ENCODE measurements at regions not wholly inside any gene's neighbourhood (a gene's known extent, or its start where the extent isn't known, plus 50 kb on each side); places are given as distances from the start of the nearest gene placed in this dataset.

GRCh38 chr2:84165256-84165655, 293.8 kb downstream of the SUCLG1 start:
- DNase-seq (no peak), ATAC-seq (no peak)
- Histone ChIP-seq H3K27ac (no peak overlapping the region), H3K9me3 (no peaks in the 10 kb centered on the region), H3K27me3 (no peaks in the 10 kb centered on the region), H3K4me1 (no peaks in the 10 kb centered on the region), H3K4me3 (no peak overlapping the region), H3K36me3 (replicated peaks in 1 of 2; ENCODE audit: insufficient read depth in 1 of 2, low read depth in 2 of 2) (no peaks in the 10 kb centered on the region)
- intact Hi-C loops (cut with DNase I): no loop called here
- no peak for TF ChIP-seq POLR2A (IDR thresholded peaks at IDR 0.05)
- TF ChIP-seq, protein P1, sequence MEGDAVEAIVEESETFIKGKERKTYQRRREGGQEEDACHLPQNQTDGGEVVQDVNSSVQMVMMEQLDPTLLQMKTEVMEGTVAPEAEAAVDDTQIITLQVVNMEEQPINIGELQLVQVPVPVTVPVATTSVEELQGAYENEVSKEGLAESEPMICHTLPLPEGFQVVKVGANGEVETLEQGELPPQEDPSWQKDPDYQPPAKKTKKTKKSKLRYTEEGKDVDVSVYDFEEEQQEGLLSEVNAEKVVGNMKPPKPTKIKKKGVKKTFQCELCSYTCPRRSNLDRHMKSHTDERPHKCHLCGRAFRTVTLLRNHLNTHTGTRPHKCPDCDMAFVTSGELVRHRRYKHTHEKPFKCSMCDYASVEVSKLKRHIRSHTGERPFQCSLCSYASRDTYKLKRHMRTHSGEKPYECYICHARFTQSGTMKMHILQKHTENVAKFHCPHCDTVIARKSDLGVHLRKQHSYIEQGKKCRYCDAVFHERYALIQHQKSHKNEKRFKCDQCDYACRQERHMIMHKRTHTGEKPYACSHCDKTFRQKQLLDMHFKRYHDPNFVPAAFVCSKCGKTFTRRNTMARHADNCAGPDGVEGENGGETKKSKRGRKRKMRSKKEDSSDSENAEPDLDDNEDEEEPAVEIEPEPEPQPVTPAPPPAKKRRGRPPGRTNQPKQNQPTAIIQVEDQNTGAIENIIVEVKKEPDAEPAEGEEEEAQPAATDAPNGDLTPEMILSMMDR (IDR thresholded peaks at IDR 0.05): no peak
- 75% methylated on average over 2 of the region's 2 CpGs for WGBS, 2 donors

GRCh38 chr2:84160453-84160852, 298.6 kb downstream of the SUCLG1 start:
- TF ChIP-seq, protein P1 (IDR thresholded peaks at IDR 0.05): no peak
- no peak for TF ChIP-seq POLR2A (IDR thresholded peaks at IDR 0.05)
- Histone ChIP-seq H3K36me3 (replicated peaks in 1 of 2; ENCODE audit: insufficient read depth in 1 of 2, low read depth in 2 of 2) (no peaks in the 10 kb centered on the region), H3K4me1 (no peaks in the 10 kb centered on the region), H3K27me3 (no peaks in the 10 kb centered on the region), H3K27ac (no peak overlapping the region), H3K9me3 (no peaks in the 10 kb centered on the region), H3K4me3 (no peak overlapping the region)
- DNase-seq (no peak), ATAC-seq (no peak)
- WGBS, 2 donors: 19 to 25% methylated on average over 1 of the region's 1 CpG
- intact Hi-C loops (cut with DNase I): no loop called here

DNA sequence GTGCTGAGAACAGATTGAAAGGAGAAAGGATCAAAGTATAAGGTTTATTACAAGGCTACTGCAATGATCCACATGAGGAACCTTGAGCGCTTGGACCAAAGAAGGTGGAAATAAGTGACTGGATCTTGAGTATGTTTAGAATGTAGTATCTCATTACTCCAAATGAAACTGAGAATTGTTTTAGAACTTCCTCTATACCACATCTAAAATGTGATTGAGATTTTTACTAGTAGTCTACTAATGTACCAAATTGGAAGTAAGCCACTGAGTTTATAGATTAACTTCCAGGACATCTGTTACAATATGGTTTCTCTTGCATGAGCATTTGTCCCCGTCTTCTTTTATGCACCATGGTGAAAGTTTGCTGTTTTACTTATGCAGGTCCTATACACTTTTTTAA, 300.5 kb downstream of the SUCLG1 start:
- Histone ChIP-seq H3K4me3 (no peak overlapping the region), H3K4me1 (no peaks in the 10 kb centered on the region), H3K27ac (no peak overlapping the region), H3K27me3 (no peaks in the 10 kb centered on the region), H3K9me3 (no peaks in the 10 kb centered on the region), H3K36me3 (replicated peaks in 1 of 2; ENCODE audit: insufficient read depth in 1 of 2, low read depth in 2 of 2) (no peaks in the 10 kb centered on the region)
- ATAC-seq (no peak), DNase-seq (no peak)
- intact Hi-C loops (cut with DNase I): no loop called here
- TF ChIP-seq POLR2A (IDR thresholded peaks at IDR 0.05): no peak
- TF ChIP-seq, protein P1 (IDR thresholded peaks at IDR 0.05): no peak
- WGBS, 2 donors: 80 to 81% methylated on average over 2 of the region's 2 CpGs

GRCh38 chr2:84152462-84152861, 306.6 kb downstream of the SUCLG1 start:
- 44 to 54% methylated on average over 2 of the region's 2 CpGs for WGBS, 2 donors
- Histone ChIP-seq H3K9me3 (no peaks in the 10 kb centered on the region), H3K27ac (no peak overlapping the region), H3K4me1 (no peaks in the 10 kb centered on the region), H3K4me3 (no peak overlapping the region), H3K27me3 (no peaks in the 10 kb centered on the region), H3K36me3 (replicated peaks in 1 of 2; ENCODE audit: insufficient read depth in 1 of 2, low read depth in 2 of 2) (no peaks in the 10 kb centered on the region)
- DNase-seq (no peak), ATAC-seq (no peak)
- TF ChIP-seq, protein P1 (IDR thresholded peaks at IDR 0.05): no peak
- no peak for TF ChIP-seq POLR2A (IDR thresholded peaks at IDR 0.05)
- intact Hi-C loops (cut with DNase I): no loop called here

GRCh38 chr2:84144345-84144744, 314.7 kb downstream of the SUCLG1 start:
- H3K4me1 ChIP-seq: no peaks in the 10 kb centered on the region
- TF ChIP-seq POLR2A (IDR thresholded peaks at IDR 0.05): no peak
- TF ChIP-seq, protein P1 (IDR thresholded peaks at IDR 0.05): no peak
- H3K4me3 ChIP-seq: no peak overlapping the region
- H3K27ac ChIP-seq: no peak overlapping the region
- DNase-seq: no peak
- ATAC-seq: no peak
- H3K9me3 ChIP-seq: no peaks in the 10 kb centered on the region
- H3K27me3 ChIP-seq: no peaks in the 10 kb centered on the region
- intact Hi-C loops (cut with DNase I): no loop called here
- 74 to 75% methylated on average over 4 of the region's 4 CpGs for WGBS, 2 donors
- H3K36me3 ChIP-seq (replicated peaks in 1 of 2; ENCODE audit: insufficient read depth in 1 of 2, low read depth in 2 of 2): no peaks in the 10 kb centered on the region

Measured in body of pancreas (tissue), 4 donors.